KMS-11 (cell line): ENCODE measurements at regions not wholly inside any gene's neighbourhood (a gene's known extent, or its start where the extent isn't known, plus 50 kb on each side); places are given as distances from the start of the nearest gene placed in this dataset.

Experiments
- H2AFZ ChIP-seq: fragments of 200-600 bp; sonication (generic); 2 replicates; pipeline ENCODE4 v1.6.1; 2016; ENCODE audit warnings: antibody characterized with exemption, mixed run types, low read depth
- H3K27ac ChIP-seq: fragments of 200-600 bp; sonication (generic); 2 replicates; pipeline ENCODE4 v1.6.1; 2016; ENCODE audit warnings: mild to moderate bottlenecking, mixed run types
- H3K27me3 ChIP-seq: fragments of 200-600 bp; sonication (generic); 2 replicates; pipeline ENCODE4 v1.6.1; 2017; ENCODE audit warnings: mild to moderate bottlenecking, low read depth, mixed run types, moderate library complexity; ENCODE audit not compliant: insufficient read depth
- H3K36me3 ChIP-seq: fragments of 200-600 bp; sonication (generic); 2 replicates; pipeline ENCODE4 v1.6.1; 2017; ENCODE audit warnings: mild to moderate bottlenecking, mixed run types; ENCODE audit not compliant: insufficient read depth
- H3K4me1 ChIP-seq: fragments of 200-600 bp; sonication (generic); 2 replicates; pipeline ENCODE4 v1.6.1; 2016; ENCODE audit warnings: mild to moderate bottlenecking, low read depth, mixed run types; ENCODE audit not compliant: poor library complexity, severe bottlenecking
- H3K4me2 ChIP-seq: fragments of 200-600 bp; sonication (generic); 2 replicates; pipeline ENCODE4 v1.7.0; 2016; ENCODE audit warnings: mild to moderate bottlenecking, mixed run types
- H3K4me3 ChIP-seq: fragments of 200-600 bp; sonication (generic); IDR thresholded peaks from 2 replicates; pipeline ENCODE4 v1.6.1; 2017; ENCODE audit warnings: low read depth, low read length, mixed read lengths; ENCODE audit not compliant: insufficient read depth
- H3K79me2 ChIP-seq: fragments of 200-600 bp; sonication (generic); 2 replicates; pipeline ENCODE4 v1.6.1; 2016; ENCODE audit warnings: low read depth, mixed run types; ENCODE audit not compliant: insufficient read depth
- H3K9ac ChIP-seq: fragments of 200-600 bp; sonication (generic); 2 replicates; pipeline ENCODE4 v1.6.1; 2016; ENCODE audit warnings: mild to moderate bottlenecking, mixed run types
- H4K20me1 ChIP-seq: fragments of 200-600 bp; sonication (generic); 2 replicates; pipeline ENCODE4 v1.6.1; 2016; ENCODE audit warnings: mild to moderate bottlenecking, mixed run types; ENCODE audit not compliant: insufficient read depth
- TF ChIP-seq, protein P1 (sequence below): fragments of 200-600 bp; sonication (generic); conservative IDR thresholded peaks from 2 replicates; pipeline ENCODE4 v1.6.1; 2017; ENCODE audit warnings: low read depth, mild to moderate bottlenecking, antibody characterized with exemption, low read length, moderate library complexity, mixed read lengths

DNA sequence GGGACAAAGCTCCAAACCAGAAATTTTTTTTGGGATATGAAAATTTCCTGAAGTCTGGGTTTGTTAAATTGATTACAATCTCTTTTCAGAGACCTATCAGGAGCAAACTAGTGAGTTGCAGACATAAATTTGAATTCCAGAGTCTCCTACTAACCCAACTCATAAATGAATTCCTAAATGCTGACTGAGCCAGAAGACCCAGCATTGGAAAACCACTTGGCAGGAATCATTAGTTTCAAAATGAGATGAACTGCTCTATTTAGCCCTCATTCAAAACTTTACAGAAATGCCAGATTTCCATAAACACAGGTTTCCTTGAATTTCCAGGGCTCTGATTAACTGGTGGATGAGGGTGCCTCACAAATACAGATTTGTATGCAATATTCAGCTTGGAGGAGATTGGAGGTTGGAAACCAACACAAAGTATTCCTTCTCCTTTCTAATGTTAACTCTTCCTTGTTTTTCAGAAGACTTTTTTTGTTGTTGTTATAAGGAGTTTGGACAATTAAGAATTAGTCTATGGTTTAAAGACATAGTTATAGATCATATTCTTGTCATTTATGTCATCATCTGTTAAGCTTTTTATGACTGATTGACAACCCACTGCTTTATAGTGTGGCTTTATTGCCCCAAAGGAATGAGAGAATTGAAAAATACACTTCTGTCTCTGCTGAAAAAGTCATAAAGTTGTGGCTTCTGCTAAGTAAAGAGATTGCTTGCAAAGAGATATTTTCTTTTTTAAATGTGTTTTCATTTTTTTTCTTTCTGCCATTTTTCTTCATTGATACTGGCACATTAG, 222.8 kb downstream of the HLX start:
- TF ChIP-seq, protein P1, sequence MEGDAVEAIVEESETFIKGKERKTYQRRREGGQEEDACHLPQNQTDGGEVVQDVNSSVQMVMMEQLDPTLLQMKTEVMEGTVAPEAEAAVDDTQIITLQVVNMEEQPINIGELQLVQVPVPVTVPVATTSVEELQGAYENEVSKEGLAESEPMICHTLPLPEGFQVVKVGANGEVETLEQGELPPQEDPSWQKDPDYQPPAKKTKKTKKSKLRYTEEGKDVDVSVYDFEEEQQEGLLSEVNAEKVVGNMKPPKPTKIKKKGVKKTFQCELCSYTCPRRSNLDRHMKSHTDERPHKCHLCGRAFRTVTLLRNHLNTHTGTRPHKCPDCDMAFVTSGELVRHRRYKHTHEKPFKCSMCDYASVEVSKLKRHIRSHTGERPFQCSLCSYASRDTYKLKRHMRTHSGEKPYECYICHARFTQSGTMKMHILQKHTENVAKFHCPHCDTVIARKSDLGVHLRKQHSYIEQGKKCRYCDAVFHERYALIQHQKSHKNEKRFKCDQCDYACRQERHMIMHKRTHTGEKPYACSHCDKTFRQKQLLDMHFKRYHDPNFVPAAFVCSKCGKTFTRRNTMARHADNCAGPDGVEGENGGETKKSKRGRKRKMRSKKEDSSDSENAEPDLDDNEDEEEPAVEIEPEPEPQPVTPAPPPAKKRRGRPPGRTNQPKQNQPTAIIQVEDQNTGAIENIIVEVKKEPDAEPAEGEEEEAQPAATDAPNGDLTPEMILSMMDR: no peak
- Histone ChIP-seq H3K4me1 (no peaks in the 10 kb centered on the region), H3K27me3 (no peaks in the 10 kb centered on the region), H3K79me2 (no peaks in the 10 kb centered on the region), H3K4me2 (no peak overlapping the region), H3K27ac (no peak overlapping the region), H4K20me1 (no peaks in the 10 kb centered on the region), H3K36me3 (no peaks in the 10 kb centered on the region), H2AFZ (no peak overlapping the region), H3K9ac (no peak overlapping the region), H3K4me3 (no peak overlapping the region)

DNA sequence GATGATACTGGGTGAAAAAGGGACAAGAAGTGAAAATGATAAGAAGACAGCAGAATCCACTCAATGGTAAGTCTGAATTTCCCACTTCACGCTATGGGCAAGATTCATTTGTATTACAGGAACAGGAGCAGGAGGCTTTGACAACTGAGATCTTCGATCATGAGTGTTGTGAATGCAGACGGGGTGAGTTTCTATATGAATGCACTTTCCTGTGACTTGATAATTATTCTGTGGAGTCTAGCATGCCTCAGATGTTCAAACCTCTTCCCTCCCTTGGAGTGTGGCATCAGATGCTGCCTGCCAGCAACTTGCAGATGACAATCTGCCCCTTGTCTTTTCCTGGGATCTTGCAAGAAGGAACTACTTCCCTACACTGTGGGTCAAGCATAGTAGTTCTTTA, 225.4 kb downstream of the HLX start:
- Histone ChIP-seq H3K4me3 (no peak overlapping the region), H3K9ac (no peak overlapping the region), H3K79me2 (no peaks in the 10 kb centered on the region), H4K20me1 (no peaks in the 10 kb centered on the region), H3K27me3 (no peaks in the 10 kb centered on the region), H3K4me1 (no peaks in the 10 kb centered on the region), H2AFZ (no peak overlapping the region), H3K27ac (no peak overlapping the region), H3K4me2 (no peak overlapping the region), H3K36me3 (no peaks in the 10 kb centered on the region)
- TF ChIP-seq, protein P1: no peak

DNA sequence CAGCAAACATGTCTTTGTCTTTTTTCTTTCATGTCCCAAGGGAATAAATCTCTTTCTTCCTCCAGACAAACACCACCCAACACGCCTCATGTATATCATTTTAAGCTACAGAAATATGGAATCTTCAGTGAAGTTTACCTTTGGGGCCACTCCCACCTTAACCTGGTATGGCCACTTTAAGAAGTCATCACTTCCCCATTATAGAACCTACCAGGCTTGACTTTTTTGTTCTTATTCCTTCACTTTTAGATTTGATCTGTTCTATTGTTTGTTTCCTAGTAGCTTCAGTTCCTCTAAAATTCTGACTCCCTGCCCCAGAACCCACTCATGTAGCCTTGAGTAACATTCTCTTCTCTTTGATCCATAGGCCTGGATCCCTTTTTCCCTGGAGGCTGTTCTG, 226.3 kb downstream of the HLX start:
- TF ChIP-seq, protein P1: no peak
- H3K4me1 ChIP-seq: no peaks in the 10 kb centered on the region

DNA sequence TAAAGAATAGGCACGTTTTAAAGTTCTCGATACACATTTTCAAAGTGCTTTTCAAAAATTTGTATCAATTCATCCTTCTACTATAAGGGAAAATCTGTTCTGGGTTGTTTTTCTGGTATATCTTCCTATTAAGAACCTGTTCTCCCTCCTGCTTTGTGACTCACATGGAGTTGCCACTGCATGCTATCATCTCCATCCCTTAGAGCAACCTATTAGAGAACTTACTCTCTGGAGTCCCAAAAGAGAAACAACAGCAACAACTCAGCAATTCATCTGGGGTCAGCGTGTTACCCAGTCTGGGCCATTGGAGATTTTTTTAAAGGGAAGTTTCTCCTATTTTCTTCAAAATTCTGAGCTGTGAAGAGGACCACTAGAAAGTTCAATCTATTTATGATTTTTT, 227.4 kb downstream of the HLX start:
- Histone ChIP-seq H3K79me2 (no peaks in the 10 kb centered on the region), H2AFZ (no peak overlapping the region), H3K4me1 (no peaks in the 10 kb centered on the region), H3K4me3 (no peak overlapping the region), H3K36me3 (no peaks in the 10 kb centered on the region), H3K27ac (no peak overlapping the region), H3K9ac (no peak overlapping the region), H3K4me2 (no peak overlapping the region), H4K20me1 (no peaks in the 10 kb centered on the region), H3K27me3 (no peaks in the 10 kb centered on the region)
- TF ChIP-seq, protein P1: no peak

More for the DNA sequence above, 226.3 kb downstream of the HLX start:
- no peak overlapping the region for H3K9ac ChIP-seq
- no peak overlapping the region for H2AFZ ChIP-seq
- no peak overlapping the region for H3K4me3 ChIP-seq
- no peaks in the 10 kb centered on the region for H4K20me1 ChIP-seq
- H3K36me3 ChIP-seq: no peaks in the 10 kb centered on the region
- H3K27me3 ChIP-seq: no peaks in the 10 kb centered on the region
- no peaks in the 10 kb centered on the region for H3K79me2 ChIP-seq
- H3K4me2 ChIP-seq: no peak overlapping the region
- H3K27ac ChIP-seq: no peak overlapping the region
